IMR-90 (cell line): ENCODE measurements at regions not wholly inside any gene's neighbourhood (a gene's known extent, or its start where the extent isn't known, plus 50 kb on each side); places are given as distances from the start of the nearest gene placed in this dataset.

Source experiments
- ATAC-seq: fragments of 200-7000 bp; cut with Tn5 transposase; 2 replicates; pipeline ENCODE4 v1.9.1; 2020; ENCODE audit warnings: low read depth, mild to moderate bottlenecking, moderate library complexity
- BruUV-seq: library from RNA; stranded (reverse); fragments of 400-500 nt; replicated peaks from 2 replicates; lab custom pipeline; 2021; lab: Mats Ljungman, UMichigan
- CTCF ChIA-PET: fragments of 300-600 bp; formaldehyde crosslinking; extraction: SDS; loops from one replicate; lab custom pipeline; 2021; ENCODE audit warnings: antibody characterized with exemption; lab: Yijun Ruan, JAX
- POLR2A ChIA-PET: fragments of 300-600 bp; sonication (Branson Sonifier 250); formaldehyde crosslinking; loops from one replicate; lab custom pipeline; 2022; ENCODE audit warnings: antibody characterized with exemption; ENCODE audit not compliant: unreplicated experiment; lab: Charles Lee
- DNase-seq: peaks from one replicate; pipeline ENCODE4 v3.0.0; 2013
- H2AFZ ChIP-seq: replicated peaks from 2 replicates; pipeline ENCODE3; 2013; ENCODE audit warnings: low read length, mild to moderate bottlenecking; ENCODE audit not compliant: poor library complexity
- H2AK5ac ChIP-seq: 2 replicates; pipeline ENCODE4 v1.6.1; 2013; ENCODE audit warnings: low read depth, low read length, inconsistent platforms
- H2AK9ac ChIP-seq: replicated peaks from 2 replicates; pipeline ENCODE3; 2013; ENCODE audit warnings: mild to moderate bottlenecking, low read depth, low read length, moderate library complexity; ENCODE audit not compliant: poor library complexity
- H2BK120ac ChIP-seq: 2 replicates; pipeline ENCODE4 v1.6.1; 2013; ENCODE audit warnings: low read depth, low read length, inconsistent platforms
- H2BK15ac ChIP-seq: 3 replicates; pipeline ENCODE4 v1.6.1; 2013; ENCODE audit warnings: low read depth, low read length, inconsistent platforms
- H2BK20ac ChIP-seq: 2 replicates; pipeline ENCODE4 v1.6.1; 2013; ENCODE audit warnings: low read depth, mild to moderate bottlenecking, inconsistent platforms, low read length, moderate library complexity
- H2BK5ac ChIP-seq: 2 replicates; pipeline ENCODE4 v1.6.1; 2013; ENCODE audit warnings: mild to moderate bottlenecking, low read depth, low read length, inconsistent platforms; ENCODE audit not compliant: poor library complexity, severe bottlenecking
- H3K14ac ChIP-seq: replicated peaks from 2 replicates; pipeline ENCODE4 v1.6.1; 2013; ENCODE audit warnings: low read depth, low read length, inconsistent platforms
- H3K18ac ChIP-seq: 2 replicates; pipeline ENCODE4 v1.6.1; 2013; ENCODE audit warnings: low read depth, low read length, control low read depth
- H3K23ac ChIP-seq: 2 replicates; pipeline ENCODE4 v1.6.1; 2013; ENCODE audit warnings: low read depth, low read length, inconsistent platforms
- H3K27ac ChIP-seq: 2 replicates; pipeline ENCODE4 v1.5.1; 2013; ENCODE audit warnings: mild to moderate bottlenecking, control low read depth, low read length; ENCODE audit not compliant: insufficient read depth
- H3K27me3 ChIP-seq: 2 replicates; pipeline ENCODE4 v1.6.1; 2013; ENCODE audit warnings: low read length; ENCODE audit not compliant: control insufficient read depth, insufficient read depth
- H3K36me3 ChIP-seq: 2 replicates; pipeline ENCODE4 v1.6.1; 2013; ENCODE audit warnings: low read length, mixed read lengths; ENCODE audit not compliant: control insufficient read depth, insufficient read depth
- H3K4ac ChIP-seq: 2 replicates; pipeline ENCODE4 v1.6.1; 2013; ENCODE audit warnings: low read depth, low read length, inconsistent platforms
- H3K4me1 ChIP-seq: 2 replicates; pipeline ENCODE4 v1.6.1; 2013; ENCODE audit warnings: low read length, mixed read lengths; ENCODE audit not compliant: control insufficient read depth, insufficient read depth
- H3K4me2 ChIP-seq: 2 replicates; pipeline ENCODE4 v1.6.1; 2013; ENCODE audit warnings: low read depth, mild to moderate bottlenecking, control low read depth, low read length, moderate library complexity
- H3K4me3 ChIP-seq: 2 replicates; pipeline ENCODE4 v1.5.1; 2013; ENCODE audit warnings: low read depth, mild to moderate bottlenecking, control low read depth, low read length, moderate library complexity; ENCODE audit not compliant: insufficient read depth
- H3K56ac ChIP-seq: 2 replicates; pipeline ENCODE4 v1.6.1; 2013; ENCODE audit warnings: low read length, inconsistent platforms; ENCODE audit not compliant: insufficient read depth; ENCODE audit errors: extremely low read depth
- H3K79me1 ChIP-seq, 2 experiments: 2 replicates each; pipeline ENCODE4 v1.6.1; 2013; ENCODE audit warnings: low read length in 2 of 2, inconsistent platforms in 1 of 2, low read depth in 1 of 2
- H3K9ac ChIP-seq: 2 replicates; pipeline ENCODE4 v1.6.1; 2013; ENCODE audit warnings: low read depth, low read length, control low read depth
- H3K9me1 ChIP-seq: 2 replicates; pipeline ENCODE4 v1.6.1; 2013; ENCODE audit warnings: low read length, inconsistent platforms; ENCODE audit not compliant: insufficient read depth
- H3K9me3 ChIP-seq: 2 replicates; pipeline ENCODE4 v1.6.1; 2013; ENCODE audit warnings: low read length; ENCODE audit not compliant: control insufficient read depth, insufficient read depth
- H4K20me1 ChIP-seq: 2 replicates; pipeline ENCODE4 v1.6.1; 2013; ENCODE audit warnings: low read length, inconsistent platforms; ENCODE audit not compliant: insufficient read depth
- H4K5ac ChIP-seq: 2 replicates; pipeline ENCODE4 v1.6.1; 2013; ENCODE audit warnings: mild to moderate bottlenecking, low read depth, low read length, control low read depth
- H4K8ac ChIP-seq, 2 experiments: 2 replicates each; pipeline ENCODE4 v1.6.1; 2013; ENCODE audit warnings: low read depth in 2 of 2, low read length in 2 of 2, control low read depth in 1 of 2, inconsistent platforms in 1 of 2
- H4K91ac ChIP-seq: 2 replicates; pipeline ENCODE4 v1.6.1; 2013; ENCODE audit warnings: low read depth, low read length, inconsistent platforms; ENCODE audit not compliant: insufficient read depth
- BHLHE40 ChIP-seq: fragments of 150-350 bp; IDR thresholded peaks from 2 replicates; pipeline ENCODE4 v1.6.1; 2016; ENCODE audit warnings: mild to moderate bottlenecking, low read depth, low read length
- CEBPB ChIP-seq: IDR thresholded peaks from 2 replicates; pipeline ENCODE4 v1.6.1; 2012; ENCODE audit warnings: low read depth, low read length, improper control_type of control experiment
- CTCF ChIP-seq: conservative IDR thresholded peaks from 2 replicates; pipeline ENCODE4 v1.5.1; 2012; ENCODE audit warnings: mild to moderate bottlenecking, low read depth, low read length, improper control_type of control experiment
- ELK1 ChIP-seq: fragments of 150-350 bp; IDR thresholded peaks from 2 replicates; pipeline ENCODE4 v1.6.1; 2016; ENCODE audit warnings: low read depth, mild to moderate bottlenecking, low read length, moderate library complexity, borderline replicate concordance
- MAFK ChIP-seq: IDR thresholded peaks from 2 replicates; pipeline ENCODE4 v1.6.1; 2012; ENCODE audit warnings: low read depth, low read length, improper control_type of control experiment
- MAZ ChIP-seq: IDR thresholded peaks from 2 replicates; pipeline ENCODE4 v1.6.1; 2012; ENCODE audit warnings: low read depth, mild to moderate bottlenecking, low read length, improper control_type of control experiment, moderate library complexity, borderline replicate concordance
- MXI1 ChIP-seq: IDR thresholded peaks from 2 replicates; pipeline ENCODE4 v1.6.1; 2012; ENCODE audit warnings: low read depth, mild to moderate bottlenecking, low read length, moderate library complexity, borderline replicate concordance
- NFE2L2 ChIP-seq: fragments of 150-350 bp; IDR thresholded peaks from 2 replicates; pipeline ENCODE4 v1.6.1; 2016; ENCODE audit warnings: low read depth, mild to moderate bottlenecking, low read length
- RAD21 ChIP-seq: IDR thresholded peaks from 2 replicates; pipeline ENCODE4 v1.6.1; 2012; ENCODE audit warnings: low read length, improper control_type of control experiment
- SMC3 ChIP-seq: fragments of 150-350 bp; IDR thresholded peaks from 2 replicates; pipeline ENCODE4 v1.6.1; 2016; ENCODE audit warnings: low read depth, mild to moderate bottlenecking, antibody characterized with exemption, low read length, moderate library complexity
- WGBS, 2 experiments: methylation state at CpG; one replicate each; pipeline versions ENCODE4 v1.1.5 to v1.1.7; 2013; ENCODE audit warnings: missing lambda C conversion rate in 2 of 2; ENCODE audit not compliant: insufficient read length in 1 of 2; ENCODE audit errors: extremely low coverage in 2 of 2; 5-methylcytosine and 5-hydroxymethylcytosine counted together
- dilution Hi-C: fragments of 300-500 bp; cut with HindIII; formaldehyde crosslinking; loops from one replicate; pipeline ENCODE4 v1.14.3; 2018; ENCODE audit warnings: low sequenced_read_pairs; ENCODE audit not compliant: unreplicated experiment
- in situ Hi-C: fragments of 300-500 bp; cut with MboI; formaldehyde crosslinking; loops from 3 replicates; pipeline ENCODE4 v1.14.3; 2019; ENCODE audit warnings: low sequenced_read_pairs, inconsistent platforms, mixed read lengths
- intact Hi-C: fragments of 100-400 bp; cut with micrococcal nuclease; formaldehyde crosslinking; loops from 2 replicates; pipeline ENCODE4 v1.10.0; 2022

- CTCF ChIA-PET, result no interaction called here
- in situ Hi-C loops, result no loop called here
- WGBS, 2 experiments, result 73% methylated on average over 2 of the region's 3 CpGs; no CpG with 5 or more reads in 1 of the 2 experiments
These were observed 178.4 kb downstream of the MAFB start for GRCh38 chr20:40510622-40511021.

More at GRCh38 chr20:40510622-40511021, 178.4 kb downstream of the MAFB start:
- Histone ChIP-seq H3K9me1 (no peaks in the 10 kb centered on the region), H3K4me2 (no peak overlapping the region), H3K9me3 (no peaks in the 10 kb centered on the region), H4K20me1 (no peaks in the 10 kb centered on the region), H3K9ac (no peak overlapping the region), H2AK5ac (no peak overlapping the region), H3K14ac (no peak overlapping the region), H3K56ac (no peak overlapping the region), H2AK9ac (no peak overlapping the region), H3K27ac (no peak overlapping the region), H3K23ac (no peak overlapping the region), H2AFZ (no peak overlapping the region), H4K91ac (no peak overlapping the region), H4K5ac (no peak overlapping the region), H2BK15ac (no peak overlapping the region), H2BK5ac (no peak overlapping the region), H2BK20ac (no peak overlapping the region), H4K8ac (no peak overlapping the region), H3K18ac (no peak overlapping the region), H3K79me1 (no peaks in the 10 kb centered on the region), H3K4me3 (no peak overlapping the region), H3K36me3 (no peaks in the 10 kb centered on the region), H3K4ac (no peak overlapping the region), H3K4me1 (no peaks in the 10 kb centered on the region; the same call in 1 of the 2 replicates), H3K27me3 (no peaks in the 10 kb centered on the region), H2BK120ac (no peak overlapping the region)
- intact Hi-C loops (no loop called here), dilution Hi-C loops (no loop called here)
- no peak for ATAC-seq
- no peak for DNase-seq
- POLR2A ChIA-PET, result no interaction called here
- no TSS peak for BruUV-seq
- TF ChIP-seq RAD21, result no peak
- no peak for TF ChIP-seq MAFK
- no peak for TF ChIP-seq BHLHE40
- TF ChIP-seq SMC3, result no peak
- TF ChIP-seq CTCF, result no peak
- TF ChIP-seq ELK1, result no peak
- no peak for TF ChIP-seq MAZ
- TF ChIP-seq NFE2L2, result no peak
- no peak for TF ChIP-seq MXI1
- TF ChIP-seq CEBPB, result no peak
